EL (cell line): ENCODE measurements at regions not wholly inside any gene's neighbourhood (a gene's known extent, or its start where the extent isn't known, plus 50 kb on each side); places are given as distances from the start of the nearest gene placed in this dataset.
"Not testable (repeated sequence)": the region's sequence is repeated elsewhere in the genome, so short reads cannot be mapped to it uniquely, and the experiment has no call there.

Experiments used
- DNase-seq: peaks from one replicate; pipeline ENCODE4 v3.0.0-alpha.2; 2016

DNA sequence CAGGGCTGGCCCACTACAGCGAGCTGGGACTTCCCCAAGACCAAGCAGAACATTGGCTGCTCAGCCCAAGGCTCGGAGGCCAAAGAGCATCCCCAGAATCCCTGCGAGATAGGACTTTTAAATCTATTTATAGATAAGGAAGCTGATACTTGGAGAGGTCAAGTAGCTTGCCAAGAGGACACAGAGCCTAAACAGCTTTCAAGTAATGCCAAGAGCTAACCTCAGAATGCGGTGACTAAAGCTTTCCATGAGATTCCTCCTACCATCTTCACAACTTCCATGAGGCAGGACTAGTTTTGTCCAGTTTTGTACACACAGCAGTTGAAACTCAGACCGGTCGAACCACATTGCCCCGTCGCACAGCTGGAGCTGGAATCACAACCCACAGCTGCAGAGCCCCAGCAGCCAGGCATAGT is 168.1 kb upstream of the TOP1 start:
- DNase-seq, result peak; percentile 31

DNA sequence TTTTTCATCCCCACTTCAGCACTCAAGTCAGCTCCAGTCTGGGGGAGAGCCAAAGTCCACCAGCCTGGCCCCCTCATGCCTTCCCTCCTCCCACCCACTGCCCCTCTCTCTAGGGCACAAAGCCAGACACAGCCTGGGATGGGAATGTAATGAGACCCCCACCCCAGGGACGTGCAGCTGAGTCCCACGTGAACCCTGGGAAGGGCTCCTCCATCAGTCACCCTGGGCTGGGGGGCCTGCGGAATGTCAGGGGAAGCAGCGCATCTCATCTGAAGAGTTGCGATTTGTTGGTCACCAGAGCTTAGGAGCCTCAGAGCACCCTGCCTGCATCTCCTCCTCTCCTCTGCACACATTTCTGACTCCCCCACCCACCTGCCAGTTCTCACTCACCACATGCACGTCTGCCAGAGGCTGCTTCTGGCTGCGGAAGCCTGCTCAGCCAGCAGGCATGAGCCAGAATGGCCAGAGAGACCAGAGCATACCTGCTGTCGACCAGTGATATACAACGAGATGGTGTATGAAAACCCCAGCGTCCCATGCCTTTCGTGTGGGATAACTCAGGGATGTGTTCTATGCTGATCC is 167.1 kb upstream of the TOP1 start:
- DNase-seq, result no peak

GRCh38 chr20:40863355-40863919 is 165.2 kb upstream of the TOP1 start:
- no peak for DNase-seq

DNA sequence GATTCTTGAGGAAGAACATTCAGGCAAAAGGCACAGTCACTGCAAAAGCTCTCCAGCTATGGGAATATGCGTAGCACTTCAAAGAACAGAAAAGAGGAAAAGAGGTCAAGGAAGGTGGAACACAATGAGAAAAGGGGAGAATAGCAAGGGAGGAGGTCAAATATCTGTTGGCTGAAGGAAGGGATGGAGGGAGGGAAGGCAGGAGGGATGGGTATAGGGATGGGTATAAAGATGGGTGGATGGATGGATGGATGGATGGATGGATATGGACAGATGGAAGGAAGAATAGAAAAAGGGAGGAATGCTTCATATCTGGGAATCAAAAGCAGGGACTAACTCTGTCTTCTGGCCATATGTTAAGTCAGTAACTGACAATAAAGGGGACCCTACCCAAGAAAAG is 164.2 kb upstream of the TOP1 start:
- DNase-seq, result no peak

DNA sequence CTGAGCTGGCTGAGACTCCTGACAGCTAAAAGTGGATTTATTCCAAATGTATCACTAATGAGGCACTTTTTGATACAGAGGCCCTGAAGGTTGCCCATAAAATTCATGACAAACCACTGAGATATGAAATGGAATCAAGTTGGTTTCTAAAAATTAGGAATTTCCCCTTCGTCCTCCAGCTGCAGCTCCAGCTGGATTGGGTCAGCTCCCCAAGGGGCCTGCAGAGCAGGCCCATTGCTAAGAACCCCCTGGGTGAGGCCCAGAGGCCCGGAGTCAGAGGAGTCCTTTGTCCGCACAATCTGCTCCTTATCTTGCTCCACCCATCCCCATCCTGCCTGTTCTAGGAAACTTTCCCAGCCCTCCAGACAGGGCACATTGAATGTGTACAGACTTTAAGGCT is 163.5 kb upstream of the TOP1 start:
- no peak for DNase-seq

DNA sequence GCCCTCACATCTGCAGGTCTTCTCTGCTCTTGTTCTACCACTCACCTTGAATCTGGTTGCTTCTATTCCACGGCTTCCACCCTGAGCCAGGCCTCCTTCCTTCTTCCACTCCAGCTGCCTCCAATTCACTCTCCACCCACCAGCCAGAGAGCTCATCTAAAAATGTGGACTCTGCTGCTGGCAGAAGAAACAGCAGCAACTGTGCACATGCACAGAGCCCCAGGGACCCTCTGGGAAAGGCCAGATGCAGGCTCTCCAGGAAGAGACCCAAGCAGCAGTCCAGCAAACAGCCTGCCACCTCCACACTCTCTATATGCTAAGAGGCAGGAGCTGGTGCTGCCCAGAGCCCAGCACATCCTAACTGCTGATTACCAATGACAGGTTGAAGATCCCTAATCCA is 162.6 kb upstream of the TOP1 start:
- DNase-seq, result no peak

DNA sequence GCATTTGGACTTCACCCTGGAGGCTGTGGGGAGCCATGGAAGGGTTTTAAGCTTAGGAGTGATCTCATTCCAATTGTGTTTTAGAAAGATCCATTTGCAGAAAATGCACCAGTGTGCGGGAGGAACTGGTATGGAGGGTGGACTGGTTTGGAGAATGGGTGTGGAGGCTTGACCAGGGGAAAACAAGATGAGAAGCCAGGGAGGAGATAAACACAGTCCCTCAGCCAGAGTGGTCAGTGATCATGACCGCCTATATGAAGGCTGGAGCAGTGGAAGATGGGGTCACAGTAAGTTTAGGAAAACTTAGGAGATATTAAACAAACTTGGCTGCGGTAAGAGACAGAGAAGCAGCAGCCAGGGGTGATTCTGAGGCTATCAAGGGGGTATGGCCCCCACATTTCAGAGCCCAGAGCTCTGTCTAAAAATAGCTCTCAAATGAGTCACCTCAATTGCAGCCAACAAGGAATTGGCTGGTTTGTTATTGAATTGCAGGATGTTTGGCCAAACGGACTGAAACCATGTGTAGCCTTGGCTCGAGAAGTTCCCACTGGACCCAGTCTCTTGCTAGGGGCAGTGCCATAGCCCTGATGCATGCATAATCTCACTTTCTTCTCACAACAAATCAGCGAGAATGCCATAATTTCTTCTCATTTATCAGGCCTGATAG is 159.9 kb upstream of the TOP1 start:
- DNase-seq, result peak; percentile 69

GRCh38 chr20:40869218-40870147 is 159.1 kb upstream of the TOP1 start:
- DNase-seq, result no peak

DNA sequence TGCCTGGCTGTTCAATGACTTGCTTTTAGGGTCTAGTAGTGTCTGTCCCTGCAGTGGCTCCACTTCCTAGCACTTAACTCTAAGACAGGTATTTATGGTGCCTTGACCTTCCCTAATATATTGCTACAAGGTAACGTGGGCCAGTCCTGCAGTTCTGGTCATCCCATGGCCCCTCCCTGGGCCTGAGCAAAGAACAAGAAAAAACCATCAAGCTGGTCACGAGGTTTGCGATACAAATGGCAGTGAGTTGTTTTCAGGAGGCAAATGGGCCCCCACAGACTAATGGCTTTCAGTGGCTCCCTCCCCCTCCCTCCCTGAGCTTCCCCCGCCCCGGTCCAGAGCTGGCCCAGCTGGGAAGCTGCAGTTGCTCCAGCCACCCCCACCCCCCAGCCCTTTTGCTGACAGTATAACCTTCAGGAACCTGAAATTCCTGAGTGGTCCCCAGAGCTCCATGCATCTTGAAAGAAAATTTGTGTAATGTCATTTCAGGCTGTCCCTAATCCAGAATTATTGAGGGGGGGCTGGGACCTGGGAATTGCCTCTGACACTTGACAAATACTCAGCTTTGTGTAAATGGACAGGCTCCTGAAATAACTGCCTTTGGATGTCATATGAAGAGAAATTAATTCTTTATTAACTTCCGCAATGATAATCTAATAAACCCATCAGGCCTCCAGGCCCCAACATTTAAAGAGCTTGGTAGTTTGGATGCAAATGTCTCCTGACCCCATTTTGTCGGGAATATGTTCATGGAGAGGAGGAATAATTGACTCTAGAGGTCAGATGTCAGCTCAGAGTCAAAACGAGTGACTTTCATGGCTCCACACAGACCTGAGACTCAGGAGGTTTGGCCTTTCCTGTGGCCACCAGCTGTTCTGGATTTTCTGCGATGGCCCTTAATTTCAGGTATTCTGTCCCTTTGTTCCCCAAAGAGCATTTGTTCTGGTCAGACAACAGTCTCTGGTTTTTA is 153.2 kb upstream of the TOP1 start:
- DNase-seq, result no peak

GRCh38 chr20:40878099-40878498 is 150.5 kb upstream of the TOP1 start:
- DNase-seq, result not testable (repeated sequence)

DNA sequence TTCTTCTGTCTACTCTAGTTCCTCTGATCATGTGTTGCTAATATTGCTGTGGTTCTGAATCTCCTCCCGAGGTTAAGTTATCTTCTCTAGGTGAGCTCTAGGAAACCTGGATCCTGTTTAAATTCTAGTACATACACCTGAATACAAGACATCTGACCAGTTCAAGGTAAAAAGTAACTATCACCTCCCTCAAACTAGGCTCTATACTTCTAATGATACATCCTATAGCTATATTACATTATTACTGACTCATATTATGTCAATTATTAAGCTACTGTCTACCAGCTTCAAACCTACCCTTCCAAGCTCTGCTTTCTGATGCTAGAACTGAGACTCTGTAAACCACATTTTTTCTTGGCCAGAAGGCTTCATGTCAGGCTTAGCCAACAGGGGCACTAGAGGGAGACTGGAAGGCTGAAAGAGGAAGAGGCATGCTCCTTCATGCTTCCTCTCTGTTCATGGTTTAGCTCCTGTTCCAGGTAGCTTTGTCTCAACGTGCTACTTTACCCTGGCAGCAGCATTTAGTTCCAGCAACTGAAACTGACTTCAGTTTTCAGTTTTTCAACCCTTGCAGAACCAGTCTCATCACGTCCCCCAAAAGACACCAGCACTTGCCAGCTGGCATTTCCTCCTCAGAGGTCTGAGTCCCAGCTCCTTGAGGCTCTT is 148.4 kb upstream of the TOP1 start:
- DNase-seq, result no peak

- DNase-seq, result no peak
Observed at GRCh38 chr20:40880729-40881109, 147.9 kb upstream of the TOP1 start.

- DNase-seq, result no peak
Observed at GRCh38 chr20:40882152-40882551, 146.5 kb upstream of the TOP1 start.

GRCh38 chr20:40883097-40883496 is 145.5 kb upstream of the TOP1 start:
- peak; percentile 7 for DNase-seq

- DNase-seq, result no peak
Observed at GRCh38 chr20:40887105-40887504, 141.5 kb upstream of the TOP1 start.

DNA sequence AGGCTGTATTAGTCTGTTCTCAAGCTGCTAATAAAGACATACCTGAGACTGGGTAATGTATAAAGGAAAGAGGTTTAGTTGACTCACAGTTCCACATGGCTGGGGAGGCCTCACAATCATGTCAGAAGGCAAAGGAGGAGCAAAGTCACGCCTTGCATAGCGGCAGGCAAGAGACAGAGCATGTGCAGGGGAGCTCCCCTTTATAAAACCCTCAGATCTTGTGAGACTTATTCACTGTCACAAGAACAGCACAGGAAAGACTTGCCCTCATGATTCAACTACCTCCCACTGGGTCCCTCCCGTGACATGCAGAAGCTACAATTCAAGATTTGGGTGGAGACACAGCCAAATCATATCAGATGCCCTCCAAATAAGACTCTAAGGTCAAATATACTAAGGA is 139.4 kb upstream of the TOP1 start:
- DNase-seq, result not testable (repeated sequence)

GRCh38 chr20:40890181-40890580 is 138.4 kb upstream of the TOP1 start:
- DNase-seq, result no peak

DNA sequence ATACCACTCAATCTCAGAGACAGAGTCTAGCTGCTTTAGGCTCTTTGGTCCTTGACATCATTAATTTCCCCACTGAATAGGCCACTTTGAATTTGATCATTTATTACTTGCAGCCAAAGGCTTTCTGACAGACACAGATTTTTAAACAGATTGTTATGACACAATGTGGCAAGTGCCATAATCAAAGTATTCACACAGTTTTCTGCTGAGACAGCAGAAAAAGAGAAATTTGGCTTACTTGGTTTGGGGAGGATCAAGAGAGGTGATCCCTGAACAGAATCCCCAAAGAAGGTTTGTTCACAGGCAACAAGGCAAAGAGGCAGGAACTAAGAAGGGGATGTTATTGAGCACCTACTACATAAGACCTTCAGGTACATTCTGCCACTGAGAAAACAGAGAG is 138.0 kb upstream of the TOP1 start:
- DNase-seq, result no peak

- DNase-seq, result no peak
Observed at GRCh38 chr20:40891351-40891750, 137.3 kb upstream of the TOP1 start.

- no peak for DNase-seq
Observed at GRCh38 chr20:40892642-40893041, 136.0 kb upstream of the TOP1 start.

- no peak for DNase-seq
Observed at GRCh38 chr20:40893610-40894236, 134.9 kb upstream of the TOP1 start.
